Dendritic cell treated with granulocyte-macrophage colony-stimulating factor and Interleukin-4, amounts not matched to agents 40 ng/mL and 50 ng/mL, for 4 days (primary cell): ENCODE measurements at regions not wholly inside any gene's neighbourhood (a gene's known extent, or its start where the extent isn't known, plus 50 kb on each side); places are given as distances from the start of the nearest gene placed in this dataset.

Experiments
- H3K27ac Mint-ChIP-seq: one replicate; pipeline ENCODE4 v1.8.0; 2022; ENCODE audit warnings: mild to moderate bottlenecking, mixed read lengths
- H3K27me3 Mint-ChIP-seq: one replicate; pipeline ENCODE4 v1.8.0; 2022; ENCODE audit warnings: mild to moderate bottlenecking, mixed read lengths
- H3K36me3 Mint-ChIP-seq: one replicate; pipeline ENCODE4 v1.8.0; 2022; ENCODE audit warnings: low read depth, mixed read lengths
- H3K4me1 Mint-ChIP-seq: one replicate; pipeline ENCODE4 v1.8.0; 2022; ENCODE audit warnings: low read depth, mixed read lengths
- H3K4me3 Mint-ChIP-seq: one replicate; pipeline ENCODE4 v1.8.0; 2022; ENCODE audit warnings: mild to moderate bottlenecking, moderate library complexity, mixed read lengths
- H3K9me3 Mint-ChIP-seq: one replicate; pipeline ENCODE4 v1.8.0; 2022; ENCODE audit warnings: mixed read lengths
- intact Hi-C: fragments of 100-400 bp; cut with micrococcal nuclease; formaldehyde crosslinking; loops from one replicate; pipeline ENCODE4 v1.15.0; 2022

DNA sequence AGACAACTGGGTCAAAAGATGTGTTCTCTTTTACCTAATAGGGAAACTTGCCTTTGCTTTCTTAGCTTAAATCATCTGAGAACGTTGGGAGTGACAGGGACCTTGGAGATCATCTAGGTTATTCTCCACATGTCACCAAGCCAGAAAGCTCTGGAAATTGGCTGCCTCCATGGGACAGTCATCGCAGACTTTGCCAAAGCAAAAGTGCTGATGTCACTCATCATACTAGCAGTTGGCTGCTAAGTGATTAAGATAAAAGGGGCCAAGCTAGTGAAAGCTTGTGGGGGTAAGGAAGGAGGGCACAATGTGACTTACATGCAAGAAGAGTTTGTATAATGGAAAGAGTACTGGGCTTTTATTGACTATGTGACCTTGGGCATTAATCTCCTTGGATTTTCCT is 198.0 kb upstream of the PFN2 start:
- H3K4me3 Mint-ChIP-seq = no peak overlapping the region
- intact Hi-C loops = no loop called here
- no peaks in the 10 kb centered on the region for H3K4me1 Mint-ChIP-seq
- H3K9me3 Mint-ChIP-seq = no peaks in the 10 kb centered on the region
- H3K36me3 Mint-ChIP-seq = no peaks in the 10 kb centered on the region
- peaks cover 2% of the 10 kb centered on the region for H3K27me3 Mint-ChIP-seq
- H3K27ac Mint-ChIP-seq = no peak overlapping the region

DNA sequence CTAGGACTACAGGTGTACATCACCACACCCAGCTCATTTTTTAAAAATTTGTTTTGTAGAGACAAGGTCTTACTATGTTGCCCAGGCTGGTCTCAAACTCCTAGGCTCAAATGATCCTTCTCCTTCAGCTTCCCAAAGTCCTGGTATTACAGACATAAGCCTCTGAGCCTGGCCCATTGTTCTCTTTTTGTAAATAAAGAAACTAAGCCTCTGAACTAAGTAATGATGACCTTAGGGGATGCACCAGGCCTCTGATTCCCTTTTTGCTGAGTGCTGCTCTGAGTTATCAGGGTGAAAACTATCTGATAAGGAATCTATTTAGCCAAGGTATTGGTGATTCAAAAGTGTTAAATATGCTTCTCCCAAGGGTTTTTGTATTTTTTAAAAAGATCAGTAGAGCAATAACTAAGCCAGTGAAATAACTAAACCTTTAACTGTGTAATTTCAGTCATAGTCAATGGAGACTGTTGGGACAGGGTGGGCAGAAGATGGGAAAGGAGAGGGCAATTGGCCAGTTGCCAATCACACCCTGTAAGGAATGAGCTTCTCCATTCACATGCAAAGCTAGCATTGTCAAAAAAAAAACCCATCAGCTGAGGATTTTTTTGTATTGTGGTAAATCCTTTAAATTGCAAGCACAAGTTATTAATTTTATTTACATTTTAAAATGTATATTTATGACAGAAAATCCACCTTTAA is 194.8 kb upstream of the PFN2 start:
- Mint-ChIP-seq H3K36me3 (no peaks in the 10 kb centered on the region), H3K27ac (no peak overlapping the region), H3K27me3 (no peaks in the 10 kb centered on the region), H3K4me3 (no peak overlapping the region), H3K4me1 (no peaks in the 10 kb centered on the region), H3K9me3 (no peaks in the 10 kb centered on the region)
- intact Hi-C loops = no loop called here

DNA sequence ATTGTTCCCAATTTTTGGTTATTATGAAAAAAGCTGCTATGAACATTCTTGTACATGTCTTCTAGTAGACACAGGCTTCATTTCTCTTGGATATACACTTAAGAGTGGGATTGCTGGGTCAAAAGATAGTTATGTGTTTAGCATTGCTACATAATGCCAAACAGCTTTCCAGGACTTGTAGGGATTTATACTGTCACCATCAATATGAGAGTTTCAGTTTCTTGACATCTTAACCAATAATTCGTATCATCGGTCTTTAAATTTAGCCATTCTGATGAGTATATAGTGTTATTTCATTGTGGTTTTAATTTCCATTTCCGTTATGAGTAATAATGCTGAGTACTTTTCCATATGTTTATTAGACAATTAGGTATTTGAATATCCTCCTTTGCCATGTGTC is 190.3 kb upstream of the PFN2 start:
- intact Hi-C loops = no loop called here
- Mint-ChIP-seq H3K36me3 (no peaks in the 10 kb centered on the region), H3K4me3 (no peak overlapping the region), H3K27me3 (no peaks in the 10 kb centered on the region), H3K27ac (no peak overlapping the region), H3K9me3 (no peaks in the 10 kb centered on the region), H3K4me1 (no peaks in the 10 kb centered on the region)

DNA sequence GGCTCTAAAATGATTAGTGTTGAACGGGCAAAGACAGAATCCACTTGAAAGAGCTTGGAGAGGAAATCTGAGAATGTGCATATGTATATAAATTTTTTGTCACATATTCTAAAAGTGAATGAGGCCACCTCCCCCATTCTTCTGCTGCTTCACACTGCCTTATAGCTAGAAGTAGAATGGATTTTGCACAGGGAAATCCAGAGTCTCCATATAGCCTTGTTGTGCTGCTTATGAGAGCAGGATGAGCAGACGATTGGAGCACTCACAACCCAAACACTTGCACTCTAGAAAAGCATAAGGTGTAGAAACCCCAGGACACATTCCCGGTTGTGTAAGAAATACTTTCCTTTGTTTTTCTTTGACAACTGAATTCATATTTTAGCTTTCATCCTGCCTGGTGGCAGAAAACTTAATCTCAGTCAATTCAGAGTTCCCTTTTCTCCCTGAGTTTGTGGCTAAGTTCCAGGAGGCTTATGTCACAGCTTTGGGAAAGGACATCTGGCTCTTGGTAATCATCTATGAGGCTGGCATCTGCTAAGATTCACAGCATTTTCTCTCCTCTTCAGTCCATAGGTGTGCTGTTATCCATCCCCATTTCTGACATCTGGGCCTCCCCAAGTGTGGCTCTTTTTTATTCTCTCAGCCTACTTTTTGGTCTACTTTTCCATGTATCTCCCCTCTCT is 188.4 kb upstream of the PFN2 start:
- no peak overlapping the region for H3K27ac Mint-ChIP-seq
- intact Hi-C loops = no loop called here
- H3K9me3 Mint-ChIP-seq = no peaks in the 10 kb centered on the region
- H3K4me3 Mint-ChIP-seq = no peak overlapping the region
- no peaks in the 10 kb centered on the region for H3K27me3 Mint-ChIP-seq
- H3K4me1 Mint-ChIP-seq = no peaks in the 10 kb centered on the region
- H3K36me3 Mint-ChIP-seq = no peaks in the 10 kb centered on the region

DNA sequence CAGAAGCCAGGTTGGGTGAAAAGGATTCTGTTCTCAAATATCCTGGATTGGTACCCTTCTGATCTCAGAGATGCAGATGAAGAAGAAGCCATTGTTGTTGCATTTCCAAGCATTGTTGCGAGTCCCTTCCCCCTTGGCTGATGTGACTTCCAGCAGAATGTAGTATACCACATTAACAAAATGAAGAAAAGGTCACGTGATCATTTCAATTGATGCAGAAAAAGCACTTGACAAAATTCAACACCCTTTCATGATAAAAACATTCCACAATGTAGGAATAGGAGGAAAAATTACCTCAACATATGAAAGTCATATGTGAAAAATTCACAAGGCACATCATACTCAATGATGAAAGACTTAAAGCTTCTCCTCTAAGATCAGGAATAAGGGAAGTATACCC is 181.9 kb upstream of the PFN2 start:
- H3K4me1 Mint-ChIP-seq = peaks cover 3% of the 10 kb centered on the region
- H3K9me3 Mint-ChIP-seq = no peaks in the 10 kb centered on the region
- no peaks in the 10 kb centered on the region for H3K36me3 Mint-ChIP-seq
- no peaks in the 10 kb centered on the region for H3K27me3 Mint-ChIP-seq
- H3K27ac Mint-ChIP-seq = no peak overlapping the region
- H3K4me3 Mint-ChIP-seq = no peak overlapping the region
- intact Hi-C loops = no loop called here

DNA sequence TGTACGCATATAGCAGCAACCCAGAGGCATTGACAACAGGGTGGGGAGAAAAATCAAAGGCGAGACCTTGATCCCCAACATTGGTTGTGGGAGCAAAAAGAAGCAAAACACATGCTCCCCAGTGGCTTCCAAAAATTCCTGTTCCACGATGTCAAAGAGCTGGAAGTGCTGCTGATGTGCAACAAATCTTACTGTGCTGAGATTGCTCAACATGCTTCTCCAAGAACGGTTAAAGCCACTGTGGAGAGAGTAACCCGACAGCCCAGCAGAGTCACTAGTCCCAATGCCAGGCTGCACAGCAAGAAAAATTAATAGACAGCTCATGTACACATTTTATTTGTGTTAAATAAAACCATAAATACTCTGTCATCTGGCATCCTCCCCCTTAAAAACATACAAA is 179.9 kb upstream of the PFN2 start:
- H3K36me3 Mint-ChIP-seq = no peaks in the 10 kb centered on the region
- intact Hi-C loops = no loop called here
- no peaks in the 10 kb centered on the region for H3K9me3 Mint-ChIP-seq
- no peak overlapping the region for H3K27ac Mint-ChIP-seq
- H3K27me3 Mint-ChIP-seq = no peaks in the 10 kb centered on the region
- peaks cover 11% of the 10 kb centered on the region for H3K4me1 Mint-ChIP-seq
- no peak overlapping the region for H3K4me3 Mint-ChIP-seq

DNA sequence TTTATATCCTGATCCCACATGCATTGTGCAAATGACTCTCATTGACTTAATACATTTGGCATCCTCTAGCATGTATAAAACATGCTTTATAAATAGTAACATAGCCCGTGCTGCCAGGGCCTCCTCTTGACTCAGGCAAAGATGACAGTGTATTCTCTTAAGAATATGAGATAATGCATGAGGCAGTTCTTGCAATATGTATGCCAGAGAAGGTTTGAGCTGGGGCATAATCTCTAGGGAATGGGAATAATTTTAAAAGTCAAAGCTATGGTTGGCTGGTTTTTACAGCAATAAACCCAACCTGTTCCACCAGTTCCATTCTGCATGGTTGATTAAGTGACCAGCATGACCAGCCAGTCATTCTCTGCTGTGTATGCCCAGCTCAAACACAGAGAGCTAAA is 179.0 kb upstream of the PFN2 start:
- Mint-ChIP-seq H3K27me3 (no peaks in the 10 kb centered on the region), H3K27ac (no peak overlapping the region), H3K4me3 (no peak overlapping the region), H3K36me3 (no peaks in the 10 kb centered on the region), H3K4me1 (peaks cover 11% of the 10 kb centered on the region), H3K9me3 (no peaks in the 10 kb centered on the region)
- intact Hi-C loops = no loop called here

DNA sequence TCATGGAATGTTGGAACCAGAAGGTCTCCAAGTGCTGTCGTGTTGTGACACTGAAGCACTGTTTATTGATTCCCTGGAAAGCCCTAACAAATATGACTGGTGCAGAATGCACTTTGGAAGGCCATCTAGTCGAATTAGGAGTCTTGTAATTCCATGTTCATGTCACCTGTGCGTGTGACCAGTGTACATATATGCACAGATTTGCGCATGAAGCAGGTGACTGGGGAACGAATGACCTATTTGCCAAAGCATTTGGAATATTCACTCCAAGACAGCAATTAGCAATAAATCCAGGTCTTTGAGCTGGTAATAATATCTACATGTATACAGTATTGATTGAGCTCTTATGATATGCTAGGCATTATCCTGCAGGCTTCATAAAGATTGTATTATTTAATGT is 177.5 kb upstream of the PFN2 start:
- peaks cover 18% of the 10 kb centered on the region for H3K4me1 Mint-ChIP-seq
- H3K4me3 Mint-ChIP-seq = no peak overlapping the region
- intact Hi-C loops = no loop called here
- H3K27ac Mint-ChIP-seq = no peak overlapping the region
- H3K36me3 Mint-ChIP-seq = no peaks in the 10 kb centered on the region
- H3K27me3 Mint-ChIP-seq = no peaks in the 10 kb centered on the region
- no peaks in the 10 kb centered on the region for H3K9me3 Mint-ChIP-seq

DNA sequence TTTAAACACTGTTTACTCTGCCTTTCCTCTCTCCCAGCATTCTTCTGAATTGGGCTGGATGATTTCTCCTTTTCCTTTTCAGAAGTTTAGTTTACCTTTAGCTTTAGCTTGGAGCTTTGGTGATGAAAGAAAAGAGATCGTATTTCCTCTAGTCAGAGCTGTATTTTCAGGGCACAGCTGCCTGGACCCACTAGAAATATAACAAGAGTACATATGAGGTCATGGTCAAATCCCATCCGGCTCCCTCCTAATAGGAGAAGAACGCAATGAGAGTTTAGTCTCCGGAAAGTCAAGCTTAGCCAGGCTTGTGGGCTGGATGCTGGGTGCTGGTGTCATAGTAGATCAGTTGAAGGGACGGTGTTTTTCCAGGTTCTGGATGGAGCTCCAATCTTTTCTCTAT is 177.1 kb upstream of the PFN2 start:
- Mint-ChIP-seq H3K9me3 (no peaks in the 10 kb centered on the region), H3K27me3 (no peaks in the 10 kb centered on the region), H3K27ac (no peak overlapping the region), H3K4me1 (peaks cover 18% of the 10 kb centered on the region), H3K4me3 (no peak overlapping the region), H3K36me3 (no peaks in the 10 kb centered on the region)
- intact Hi-C loops = no loop called here

DNA sequence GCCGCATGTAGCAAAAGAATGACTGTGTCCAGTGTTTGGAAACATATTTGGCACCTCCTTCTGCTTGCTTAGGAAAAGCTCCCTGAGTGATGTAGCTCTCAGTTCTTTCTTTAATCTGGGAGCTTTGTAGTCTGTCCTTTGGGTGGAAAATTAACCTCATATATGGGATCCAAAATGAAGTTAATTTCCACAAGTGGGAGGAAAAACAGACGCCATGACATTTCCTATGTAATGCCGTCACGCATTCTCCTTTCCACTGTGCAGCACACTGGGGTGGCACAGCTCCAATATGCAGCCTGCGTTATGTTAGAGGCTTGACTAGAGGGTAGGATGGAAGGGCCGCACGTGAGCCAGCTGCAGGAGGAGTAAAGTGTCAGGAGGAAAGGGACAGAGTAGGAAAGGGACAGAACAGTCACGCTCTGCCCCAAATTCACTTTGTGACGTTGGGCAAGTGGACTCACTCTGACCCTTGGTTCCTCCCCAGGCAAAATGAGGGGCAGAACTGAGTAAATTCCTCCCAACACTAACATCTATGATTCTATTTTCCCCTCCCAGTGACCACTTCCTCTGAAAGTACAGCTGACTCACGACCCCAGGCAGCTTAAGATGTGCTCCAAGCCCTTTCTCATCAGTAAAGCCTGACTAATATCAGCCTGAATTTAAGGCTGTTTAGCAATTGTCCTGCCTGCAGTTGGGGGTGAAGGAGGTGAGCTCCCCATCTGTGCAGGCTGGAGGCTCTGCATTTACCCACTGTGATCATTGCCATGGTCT is 176.5 kb upstream of the PFN2 start:
- H3K4me1 Mint-ChIP-seq = peaks cover 18% of the 10 kb centered on the region
- H3K4me3 Mint-ChIP-seq = no peak overlapping the region
- intact Hi-C loops = no loop called here
- H3K36me3 Mint-ChIP-seq = no peaks in the 10 kb centered on the region
- H3K27me3 Mint-ChIP-seq = no peaks in the 10 kb centered on the region
- H3K9me3 Mint-ChIP-seq = no peaks in the 10 kb centered on the region
- no peak overlapping the region for H3K27ac Mint-ChIP-seq

DNA sequence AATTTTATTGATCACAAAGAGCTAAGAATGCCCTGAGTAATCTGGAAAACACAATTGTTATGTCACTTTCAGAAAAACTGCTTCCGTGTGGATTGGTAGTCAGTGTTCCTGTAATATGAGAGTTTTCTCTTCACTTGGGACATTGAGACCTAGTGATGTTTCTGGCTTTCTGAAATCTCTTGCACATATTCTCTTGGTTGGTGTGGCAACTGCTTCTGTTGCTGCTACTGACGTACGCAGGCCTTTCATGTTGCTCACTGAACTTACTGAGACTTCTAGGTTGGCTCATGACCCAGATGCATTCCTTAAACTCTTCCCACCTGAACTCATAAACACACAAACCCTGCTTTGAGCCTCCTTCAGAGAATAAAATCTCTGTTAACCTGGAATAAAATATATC is 175.0 kb upstream of the PFN2 start:
- Mint-ChIP-seq H3K36me3 (no peaks in the 10 kb centered on the region), H3K27ac (no peak overlapping the region), H3K9me3 (no peaks in the 10 kb centered on the region), H3K4me3 (no peak overlapping the region), H3K4me1 (peaks cover 18% of the 10 kb centered on the region), H3K27me3 (no peaks in the 10 kb centered on the region)
- intact Hi-C loops = no loop called here

DNA sequence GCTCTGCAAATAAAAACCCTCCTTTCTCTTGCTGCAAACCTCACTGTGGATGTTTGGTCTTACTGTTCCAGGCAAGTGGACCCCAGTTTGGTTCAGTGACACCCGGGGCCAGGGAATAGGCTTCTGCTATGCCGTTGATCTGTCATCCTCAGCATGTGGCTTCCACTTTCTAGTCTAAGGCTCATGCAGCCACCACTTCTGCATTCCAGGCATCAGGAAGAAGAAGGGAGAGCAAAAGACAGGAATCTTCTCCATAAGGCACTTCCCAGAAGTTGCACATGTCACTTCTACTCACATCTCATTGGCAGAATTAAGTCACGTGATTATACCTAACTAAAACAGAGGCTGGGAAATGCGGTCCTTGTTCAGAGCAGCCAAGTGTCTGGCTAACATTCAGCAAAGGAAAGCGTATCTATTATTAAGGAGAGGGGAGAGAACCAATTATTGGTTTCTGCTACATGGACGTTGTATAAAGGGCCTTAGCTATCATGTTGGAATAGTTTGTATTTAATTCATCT is 173.6 kb upstream of the PFN2 start:
- Mint-ChIP-seq H3K4me3 (no peak overlapping the region), H3K9me3 (no peaks in the 10 kb centered on the region), H3K36me3 (no peaks in the 10 kb centered on the region), H3K27me3 (no peaks in the 10 kb centered on the region), H3K27ac (no peak overlapping the region), H3K4me1 (peaks cover 18% of the 10 kb centered on the region)
- intact Hi-C loops = no loop called here

DNA sequence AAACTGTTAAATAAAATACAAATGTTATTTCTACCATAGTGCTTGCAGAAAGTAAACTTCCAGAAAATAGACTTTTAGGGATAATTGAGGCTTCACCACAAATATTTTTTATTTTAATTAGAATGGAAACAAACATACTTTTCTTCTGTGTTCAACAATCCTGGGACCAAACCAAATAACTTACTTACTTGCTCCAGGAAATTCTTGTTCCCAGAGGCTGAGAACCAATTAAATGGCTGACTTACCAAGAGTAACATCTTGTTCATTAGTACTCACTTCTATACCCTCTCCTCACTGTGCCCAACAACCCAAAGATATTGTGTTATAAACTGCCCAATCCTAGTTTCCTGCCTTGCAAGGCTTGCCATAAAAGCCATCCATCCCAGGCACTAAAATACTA is 172.2 kb upstream of the PFN2 start:
- Mint-ChIP-seq H3K27ac (no peak overlapping the region), H3K4me3 (no peak overlapping the region), H3K27me3 (no peaks in the 10 kb centered on the region), H3K36me3 (no peaks in the 10 kb centered on the region), H3K4me1 (peaks cover 18% of the 10 kb centered on the region), H3K9me3 (no peaks in the 10 kb centered on the region)
- intact Hi-C loops = no loop called here

DNA sequence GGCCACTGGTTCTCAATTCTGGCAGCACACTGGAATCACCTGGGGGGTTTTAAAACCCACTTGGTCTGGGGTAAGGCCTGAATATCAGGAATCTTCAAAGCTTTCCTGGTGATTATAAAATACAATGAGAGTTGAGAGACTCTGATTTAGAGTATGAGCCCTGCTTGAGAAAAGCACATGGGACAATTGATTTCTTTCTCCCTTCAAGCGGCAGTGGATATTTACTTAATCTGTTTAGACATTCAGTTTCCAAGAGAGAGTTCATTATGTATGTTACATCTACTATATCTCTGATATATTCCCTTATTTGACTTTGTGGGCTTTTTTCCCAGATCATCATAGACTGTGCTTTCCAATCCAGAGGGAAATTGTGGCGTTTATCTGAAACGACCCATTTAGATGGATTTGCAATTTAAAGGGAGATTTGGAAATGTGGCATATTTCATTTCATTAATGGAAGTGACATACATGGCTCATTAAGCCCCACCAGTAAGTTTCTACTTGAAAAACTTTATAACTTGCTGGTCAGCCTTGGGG is 171.2 kb upstream of the PFN2 start:
- no peak overlapping the region for H3K4me3 Mint-ChIP-seq
- no peaks in the 10 kb centered on the region for H3K27me3 Mint-ChIP-seq
- peaks cover 7% of the 10 kb centered on the region for H3K4me1 Mint-ChIP-seq
- H3K27ac Mint-ChIP-seq = no peak overlapping the region
- H3K9me3 Mint-ChIP-seq = no peaks in the 10 kb centered on the region
- intact Hi-C loops = no loop called here
- no peaks in the 10 kb centered on the region for H3K36me3 Mint-ChIP-seq
